Spinal cord (tissue), 9 donors: ENCODE measurements at regions not wholly inside any gene's neighbourhood (a gene's known extent, or its start where the extent isn't known, plus 50 kb on each side); places are given as distances from the start of the nearest gene placed in this dataset.

Source experiments
- DNase-seq, 6 donors: peaks; one replicate each; pipeline versions ENCODE4 v3.0.0 to v3.0.0-alpha.2; 2013 to 2015; ENCODE audit warnings: low spot score in 6 of 6, low read depth in 4 of 6
- H3K27ac ChIP-seq: one replicate; pipeline ENCODE4 v1.5.1; 2013; ENCODE audit warnings: low read depth, low read length, control low read depth
- H3K27me3 ChIP-seq: one replicate; pipeline ENCODE4 v1.6.1; 2013; ENCODE audit warnings: low read length; ENCODE audit not compliant: control insufficient read depth, insufficient read depth
- H3K36me3 ChIP-seq: one replicate; pipeline ENCODE4 v1.6.1; 2013; ENCODE audit warnings: low read length; ENCODE audit not compliant: control insufficient read depth, insufficient read depth
- H3K4me1 ChIP-seq: one replicate; pipeline ENCODE4 v1.6.1; 2013; ENCODE audit warnings: low read length; ENCODE audit not compliant: control insufficient read depth, insufficient read depth
- H3K4me3 ChIP-seq: one replicate; pipeline ENCODE4 v1.5.1; 2013; ENCODE audit warnings: low read depth, low read length, control low read depth
- H3K9me3 ChIP-seq: one replicate; pipeline ENCODE4 v1.6.1; 2013; ENCODE audit warnings: low read length; ENCODE audit not compliant: control insufficient read depth, insufficient read depth
- WGBS: methylation state at CpG from one replicate; pipeline ENCODE4 v1.1.5; 2013; ENCODE audit warnings: missing lambda C conversion rate; ENCODE audit not compliant: insufficient coverage; 5-methylcytosine and 5-hydroxymethylcytosine counted together
- donor health status: healthy.

- Histone ChIP-seq H3K9me3 (no peaks in the 10 kb centered on the region), H3K4me3 (no peak overlapping the region), H3K4me1 (no peaks in the 10 kb centered on the region), H3K27ac (no peak overlapping the region), H3K27me3 (no peaks in the 10 kb centered on the region), H3K36me3 (no peaks in the 10 kb centered on the region)
- 100% methylated on average over 1 of the region's 6 CpGs for WGBS
- DNase-seq: no peak
Observed at GRCh38 chr13:95367309-95367843, 66.1 kb upstream of the ABCC4 start.

- no CpG with 5 or more reads among the region's 4 CpGs for WGBS
- no peaks in the 10 kb centered on the region for H3K4me1 ChIP-seq
Observed at GRCh38 chr13:95368998-95369397, 67.7 kb upstream of the ABCC4 start.

GRCh38 chr13:95375706-95376105 is 74.5 kb upstream of the ABCC4 start:
- DNase-seq: no peak
- no CpG with 5 or more reads among the region's 1 CpG for WGBS
- no peak overlapping the region for H3K4me3 ChIP-seq
- H3K27ac ChIP-seq: no peak overlapping the region
- H3K36me3 ChIP-seq: no peaks in the 10 kb centered on the region
- peaks cover 5% of the 10 kb centered on the region for H3K4me1 ChIP-seq
- H3K9me3 ChIP-seq: no peaks in the 10 kb centered on the region
- no peaks in the 10 kb centered on the region for H3K27me3 ChIP-seq

More at GRCh38 chr13:95368998-95369397, 67.7 kb upstream of the ABCC4 start:
- no peak for DNase-seq
- no peak overlapping the region for H3K4me3 ChIP-seq
- H3K9me3 ChIP-seq: no peaks in the 10 kb centered on the region
- no peaks in the 10 kb centered on the region for H3K36me3 ChIP-seq
- no peak overlapping the region for H3K27ac ChIP-seq
- no peaks in the 10 kb centered on the region for H3K27me3 ChIP-seq

- no peak overlapping the region for H3K4me3 ChIP-seq
- no peak overlapping the region for H3K27ac ChIP-seq
- DNase-seq: no peak
- WGBS: 100% methylated on average over 1 of the region's 1 CpG
- no peaks in the 10 kb centered on the region for H3K27me3 ChIP-seq
- no peaks in the 10 kb centered on the region for H3K9me3 ChIP-seq
- peaks cover 9% of the 10 kb centered on the region for H3K4me1 ChIP-seq
- H3K36me3 ChIP-seq: no peaks in the 10 kb centered on the region
Observed at GRCh38 chr13:95378603-95379002, 77.4 kb upstream of the ABCC4 start.

GRCh38 chr13:95380468-95381211 is 79.4 kb upstream of the ABCC4 start:
- Histone ChIP-seq H3K27me3 (no peaks in the 10 kb centered on the region), H3K36me3 (no peaks in the 10 kb centered on the region), H3K4me3 (no peak overlapping the region), H3K9me3 (no peaks in the 10 kb centered on the region), H3K4me1 (peaks cover 9% of the 10 kb centered on the region), H3K27ac (no peak overlapping the region)
- DNase-seq: peak; percentile 54 to 93 (median 70)
- 6% methylated on average over 7 of the region's 14 CpGs for WGBS

- WGBS: no CpG with 5 or more reads among the region's 5 CpGs
- H3K4me3 ChIP-seq: no peak overlapping the region
Observed at GRCh38 chr13:95381212-95381527, 79.9 kb upstream of the ABCC4 start.

GRCh38 chr13:95382411-95382810 is 81.2 kb upstream of the ABCC4 start:
- Histone ChIP-seq H3K4me3 (no peak overlapping the region), H3K9me3 (no peaks in the 10 kb centered on the region), H3K27me3 (no peaks in the 10 kb centered on the region), H3K4me1 (peaks cover 9% of the 10 kb centered on the region), H3K27ac (no peak overlapping the region), H3K36me3 (no peaks in the 10 kb centered on the region)
- no peak for DNase-seq
- 80% methylated on average over 1 of the region's 2 CpGs for WGBS

More at GRCh38 chr13:95381212-95381527, 79.9 kb upstream of the ABCC4 start:
- Histone ChIP-seq H3K9me3 (no peaks in the 10 kb centered on the region), H3K27me3 (no peaks in the 10 kb centered on the region), H3K27ac (no peak overlapping the region), H3K4me1 (peaks cover 9% of the 10 kb centered on the region), H3K36me3 (no peaks in the 10 kb centered on the region)
- DNase-seq: no peak

- no peak overlapping the region for H3K4me3 ChIP-seq
- no peaks in the 10 kb centered on the region for H3K27me3 ChIP-seq
- H3K27ac ChIP-seq: no peak overlapping the region
- H3K4me1 ChIP-seq: peaks cover 9% of the 10 kb centered on the region
- WGBS: no CpG with 5 or more reads among the region's 4 CpGs
- no peaks in the 10 kb centered on the region for H3K36me3 ChIP-seq
- no peaks in the 10 kb centered on the region for H3K9me3 ChIP-seq
- no peak for DNase-seq
Observed at GRCh38 chr13:95382916-95383315, 81.7 kb upstream of the ABCC4 start.

- Histone ChIP-seq H3K27me3 (no peaks in the 10 kb centered on the region), H3K9me3 (no peaks in the 10 kb centered on the region), H3K27ac (no peak overlapping the region), H3K4me1 (peaks cover 7% of the 10 kb centered on the region), H3K4me3 (no peak overlapping the region), H3K36me3 (no peaks in the 10 kb centered on the region)
- no CpG with 5 or more reads among the region's 1 CpG for WGBS
- no peak for DNase-seq
Observed at GRCh38 chr13:95385373-95385772, 84.1 kb upstream of the ABCC4 start.

- no peak for DNase-seq
- Histone ChIP-seq H3K4me1 (peaks cover 3% of the 10 kb centered on the region), H3K27ac (no peak overlapping the region), H3K9me3 (no peaks in the 10 kb centered on the region), H3K4me3 (no peak overlapping the region), H3K27me3 (no peaks in the 10 kb centered on the region), H3K36me3 (no peaks in the 10 kb centered on the region)
- WGBS: no CpG with 5 or more reads among the region's 1 CpG
Observed at GRCh38 chr13:95385798-95386197, 84.5 kb upstream of the ABCC4 start.
